CD8-positive, alpha-beta memory T cell (primary cell): ENCODE measurements at regions not wholly inside any gene's neighbourhood (a gene's known extent, or its start where the extent isn't known, plus 50 kb on each side); places are given as distances from the start of the nearest gene placed in this dataset.

Experiments
- CTCF ChIA-PET: fragments of 350-600 bp; sonication (Branson Sonifier 250); formaldehyde crosslinking; loops from one replicate; lab custom pipeline; 2021; ENCODE audit warnings: antibody characterized with exemption; lab: Charles Lee
- POLR2A ChIA-PET: fragments of 350-600 bp; sonication (Branson Sonifier 250); formaldehyde crosslinking; loops from one replicate; lab custom pipeline; 2021; ENCODE audit warnings: antibody characterized with exemption; lab: Charles Lee
- DNase-seq, 5 donors: peaks; one replicate each; pipeline versions ENCODE4 v3.0.0 to v3.0.0-alpha.2; 2020 to 2022; ENCODE audit warnings: mixed read lengths in 1 of 5
- H3K27ac ChIP-seq: one replicate; pipeline ENCODE4 v1.7.0; 2013; ENCODE audit warnings: low read depth, mild to moderate bottlenecking, low read length, moderate library complexity
- H3K27me3 ChIP-seq: 2 replicates; pipeline ENCODE4 v1.7.0; 2013; ENCODE audit warnings: low read length, mild to moderate bottlenecking; ENCODE audit not compliant: insufficient read depth, poor library complexity, severe bottlenecking
- H3K36me3 ChIP-seq: 2 replicates; pipeline ENCODE4 v1.7.0; 2013; ENCODE audit warnings: mild to moderate bottlenecking, low read length, moderate library complexity; ENCODE audit not compliant: insufficient read depth
- H3K4me1 ChIP-seq: 2 replicates; pipeline ENCODE4 v1.7.0; 2013; ENCODE audit warnings: mild to moderate bottlenecking, low read length, moderate library complexity; ENCODE audit not compliant: insufficient read depth
- H3K4me3 ChIP-seq: 2 replicates; pipeline ENCODE4 v1.7.0; 2013; ENCODE audit warnings: mild to moderate bottlenecking, low read length
- H3K9me3 ChIP-seq: 2 replicates; pipeline ENCODE4 v1.7.0; 2013; ENCODE audit warnings: mild to moderate bottlenecking, low read length
- H3K27ac Mint-ChIP-seq, 8 donors: one replicate each; pipeline ENCODE4 v1.8.0; 2020 to 2021; ENCODE audit warnings: mixed read lengths in 8 of 8, mild to moderate bottlenecking in 6 of 8, inconsistent platforms in 3 of 8, moderate library complexity in 3 of 8
- H3K27me3 Mint-ChIP-seq, 2 donors: one replicate each; pipeline ENCODE4 v1.8.0; 2020 to 2021; ENCODE audit warnings: mixed read lengths in 2 of 2, mild to moderate bottlenecking in 1 of 2, moderate library complexity in 1 of 2
- H3K36me3 Mint-ChIP-seq, 3 donors: one replicate each; pipeline ENCODE4 v1.8.0; 2020 to 2021; ENCODE audit warnings: mixed read lengths in 3 of 3, inconsistent platforms in 1 of 3, mild to moderate bottlenecking in 1 of 3
- H3K4me1 Mint-ChIP-seq, 3 donors: one replicate each; pipeline ENCODE4 v1.8.0; 2020 to 2021; ENCODE audit warnings: mixed read lengths in 3 of 3, inconsistent platforms in 1 of 3, mild to moderate bottlenecking in 1 of 3
- H3K4me3 Mint-ChIP-seq, 7 donors: one replicate each; pipeline ENCODE4 v1.8.0; 2020 to 2021; ENCODE audit warnings: mixed read lengths in 7 of 7, mild to moderate bottlenecking in 6 of 7, moderate library complexity in 4 of 7, inconsistent platforms in 2 of 7
- H3K9me3 Mint-ChIP-seq, 5 donors: one replicate each; pipeline ENCODE4 v1.8.0; 2020 to 2022; ENCODE audit warnings: mixed read lengths in 5 of 5, mild to moderate bottlenecking in 3 of 5, moderate library complexity in 2 of 5, inconsistent platforms in 1 of 5

DNA sequence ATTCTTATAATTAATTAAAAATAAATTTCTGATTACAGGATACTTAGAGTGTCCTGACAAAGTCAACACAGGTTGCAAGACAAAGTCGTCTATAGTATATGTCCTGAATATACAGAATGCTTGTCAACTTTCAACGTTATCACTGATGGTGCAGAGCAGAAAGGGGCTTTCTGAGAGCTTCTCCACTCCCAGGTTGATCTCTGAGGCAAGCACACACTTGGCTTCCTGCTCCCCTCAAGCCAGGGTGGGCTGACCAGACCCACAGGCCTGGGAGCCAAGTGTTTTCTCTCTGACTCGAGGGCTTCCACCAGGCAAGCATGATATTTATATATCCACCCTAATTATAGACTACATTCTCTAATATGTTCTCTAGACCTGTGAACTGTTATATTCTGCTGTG is 448.9 kb downstream of the SH2D4B start:
- Histone ChIP-seq H3K4me3 (no peak overlapping the region), H3K36me3 (no peaks in the 10 kb centered on the region), H3K27ac (no peak overlapping the region), H3K27me3 (no peaks in the 10 kb centered on the region), H3K9me3 (no peaks in the 10 kb centered on the region), H3K4me1 (no peaks in the 10 kb centered on the region)
- no peak overlapping the region for H3K27ac Mint-ChIP-seq
- ChIA-PET POLR2A (no interaction called here), CTCF (no interaction called here)
- DNase-seq, result no peak
- H3K36me3 Mint-ChIP-seq, result no peaks in the 10 kb centered on the region
- peaks cover 0 to 8% (median 0%) of the 10 kb centered on the region in 5 donors for H3K9me3 Mint-ChIP-seq
- H3K27me3 Mint-ChIP-seq, result peaks cover 0 to 2% of the 10 kb centered on the region in 2 donors
- no peaks in the 10 kb centered on the region for H3K4me1 Mint-ChIP-seq
- no peak overlapping the region for H3K4me3 Mint-ChIP-seq

DNA sequence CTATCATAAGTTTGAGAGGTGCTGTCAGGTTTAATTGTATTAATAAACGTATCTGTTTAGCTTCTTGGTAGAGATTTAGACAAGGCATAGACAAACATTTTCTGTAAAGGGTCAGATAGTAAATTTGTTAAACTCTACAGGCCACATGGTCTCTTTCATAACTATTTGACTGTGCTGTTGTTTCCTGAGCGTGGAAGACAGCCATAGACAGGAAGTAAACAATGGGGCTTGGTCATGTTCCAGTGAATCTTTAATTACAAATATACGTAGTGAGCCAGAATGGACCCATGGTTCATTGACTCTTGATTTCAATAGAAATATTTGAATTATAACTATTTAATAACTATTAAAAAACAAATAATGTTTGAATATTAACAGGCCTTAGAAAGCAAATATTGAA is 451.1 kb downstream of the SH2D4B start:
- no peaks in the 10 kb centered on the region for H3K4me1 ChIP-seq
- H3K4me3 ChIP-seq, result no peak overlapping the region
- no peak overlapping the region for H3K27ac ChIP-seq
- H3K4me3 Mint-ChIP-seq, result no peak overlapping the region
- no peak overlapping the region for H3K27ac Mint-ChIP-seq
- H3K27me3 ChIP-seq, result no peaks in the 10 kb centered on the region
- no peaks in the 10 kb centered on the region for H3K9me3 ChIP-seq
- CTCF ChIA-PET, result no interaction called here
- POLR2A ChIA-PET, result no interaction called here
- no peaks in the 10 kb centered on the region for H3K4me1 Mint-ChIP-seq
- no peaks in the 10 kb centered on the region for H3K36me3 ChIP-seq
- no peak for DNase-seq
- H3K9me3 Mint-ChIP-seq, result peaks cover 0 to 12% (median 4%) of the 10 kb centered on the region in 5 donors
- H3K36me3 Mint-ChIP-seq, result no peaks in the 10 kb centered on the region
- peaks cover 0 to 2% of the 10 kb centered on the region in 2 donors for H3K27me3 Mint-ChIP-seq

DNA sequence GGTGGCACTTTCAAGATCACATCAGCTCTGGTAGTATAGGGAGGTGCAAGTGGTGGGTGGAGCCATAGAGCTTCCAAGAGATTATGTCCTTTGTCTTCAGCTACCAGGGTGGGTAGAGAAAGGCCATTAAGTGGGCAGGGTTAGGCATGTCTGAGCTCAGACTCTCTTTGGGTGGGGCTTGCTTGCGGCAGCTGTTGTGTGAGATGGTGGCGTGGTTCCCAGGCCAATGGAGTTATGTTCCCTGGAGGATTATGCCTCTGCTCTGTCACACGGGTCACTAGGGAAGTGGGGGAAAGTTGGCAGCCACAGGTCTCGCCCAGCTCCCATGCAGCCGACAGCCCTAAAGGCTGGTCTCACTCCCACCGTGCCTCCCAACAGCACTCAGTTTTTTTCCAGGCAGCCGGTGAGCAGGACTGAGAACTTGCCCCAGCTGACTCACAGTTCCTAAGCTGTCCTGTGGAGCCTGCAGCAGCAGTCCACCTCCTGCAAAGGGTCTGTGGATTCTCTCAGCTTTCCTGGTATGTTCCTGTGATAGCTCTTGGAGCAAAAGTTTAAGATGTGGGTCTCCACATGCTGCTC is 459.0 kb downstream of the SH2D4B start:
- peaks cover 0 to 2% (median 0%) of the 10 kb centered on the region in 3 donors for H3K36me3 Mint-ChIP-seq
- no peaks in the 10 kb centered on the region for H3K36me3 ChIP-seq
- H3K9me3 ChIP-seq, result no peaks in the 10 kb centered on the region
- POLR2A ChIA-PET, result no interaction called here
- H3K4me1 Mint-ChIP-seq, result no peaks in the 10 kb centered on the region
- H3K27me3 Mint-ChIP-seq, result no peaks in the 10 kb centered on the region
- CTCF ChIA-PET, result no interaction called here
- H3K4me3 Mint-ChIP-seq, result no peak overlapping the region
- no peak overlapping the region for H3K27ac Mint-ChIP-seq
- H3K27ac ChIP-seq, result no peak overlapping the region
- H3K27me3 ChIP-seq, result no peaks in the 10 kb centered on the region
- peaks cover 9 to 14% (median 10%) of the 10 kb centered on the region in 5 donors for H3K9me3 Mint-ChIP-seq
- H3K4me3 ChIP-seq, result no peak overlapping the region
- no peak for DNase-seq
- no peaks in the 10 kb centered on the region for H3K4me1 ChIP-seq

DNA sequence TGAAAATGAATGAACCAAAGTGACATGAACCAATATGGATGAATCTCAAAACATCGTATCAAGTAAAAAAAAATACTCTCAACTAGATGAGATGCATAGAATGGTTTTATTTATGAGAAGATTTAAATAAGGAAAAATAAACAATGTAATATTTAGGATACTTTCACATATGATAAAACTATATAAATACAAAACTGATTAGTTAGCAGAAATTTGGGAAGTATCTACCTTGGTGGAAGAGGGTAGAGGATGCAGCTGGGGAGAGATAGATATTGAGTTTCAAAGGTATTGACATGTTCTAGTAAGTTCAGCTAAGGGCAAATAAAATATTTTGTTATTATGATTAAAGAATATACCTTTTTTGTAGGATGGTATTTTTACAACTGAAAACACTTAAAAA is 463.1 kb downstream of the SH2D4B start:
- Mint-ChIP-seq H3K36me3 (peaks cover 0 to 2% (median 0%) of the 10 kb centered on the region in 3 donors), H3K27ac (no peak overlapping the region), H3K9me3 (peaks cover 0 to 8% (median 5%) of the 10 kb centered on the region in 5 donors), H3K27me3 (no peaks in the 10 kb centered on the region), H3K4me3 (no peak overlapping the region), H3K4me1 (no peaks in the 10 kb centered on the region)
- CTCF ChIA-PET, result no interaction called here
- Histone ChIP-seq H3K36me3 (no peaks in the 10 kb centered on the region), H3K27me3 (no peaks in the 10 kb centered on the region), H3K9me3 (no peaks in the 10 kb centered on the region), H3K4me1 (no peaks in the 10 kb centered on the region), H3K27ac (no peak overlapping the region), H3K4me3 (no peak overlapping the region)
- no peak for DNase-seq
- POLR2A ChIA-PET, result no interaction called here

DNA sequence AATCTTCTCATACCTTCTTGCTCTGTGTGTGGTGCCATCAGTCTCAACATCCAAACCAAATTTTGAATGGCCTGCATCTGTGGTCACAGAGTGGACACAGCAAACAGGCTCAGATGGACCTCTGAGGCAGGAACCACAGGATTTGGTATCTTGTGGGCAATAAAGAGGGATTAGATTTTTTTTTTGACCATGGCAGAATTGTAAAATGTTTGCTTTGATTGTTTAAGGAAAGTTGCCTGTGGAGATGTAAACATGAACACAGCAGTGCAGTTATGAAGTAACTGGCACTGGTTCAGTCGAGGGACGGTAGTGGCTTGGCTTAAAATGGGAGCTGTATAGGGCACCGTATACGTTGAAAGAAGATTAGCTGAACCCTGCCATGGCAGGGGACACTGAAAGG is 464.7 kb downstream of the SH2D4B start:
- H3K4me1 ChIP-seq, result no peaks in the 10 kb centered on the region
- Mint-ChIP-seq H3K27ac (no peak overlapping the region), H3K27me3 (no peaks in the 10 kb centered on the region), H3K9me3 (peaks cover 0 to 3% (median 0%) of the 10 kb centered on the region in 5 donors), H3K36me3 (no peaks in the 10 kb centered on the region), H3K4me1 (no peaks in the 10 kb centered on the region), H3K4me3 (no peak overlapping the region)
- H3K27me3 ChIP-seq, result no peaks in the 10 kb centered on the region
- H3K27ac ChIP-seq, result no peak overlapping the region
- no peaks in the 10 kb centered on the region for H3K36me3 ChIP-seq
- no peaks in the 10 kb centered on the region for H3K9me3 ChIP-seq
- ChIA-PET CTCF (no interaction called here), POLR2A (no interaction called here)
- no peak overlapping the region for H3K4me3 ChIP-seq
- DNase-seq, result no peak

DNA sequence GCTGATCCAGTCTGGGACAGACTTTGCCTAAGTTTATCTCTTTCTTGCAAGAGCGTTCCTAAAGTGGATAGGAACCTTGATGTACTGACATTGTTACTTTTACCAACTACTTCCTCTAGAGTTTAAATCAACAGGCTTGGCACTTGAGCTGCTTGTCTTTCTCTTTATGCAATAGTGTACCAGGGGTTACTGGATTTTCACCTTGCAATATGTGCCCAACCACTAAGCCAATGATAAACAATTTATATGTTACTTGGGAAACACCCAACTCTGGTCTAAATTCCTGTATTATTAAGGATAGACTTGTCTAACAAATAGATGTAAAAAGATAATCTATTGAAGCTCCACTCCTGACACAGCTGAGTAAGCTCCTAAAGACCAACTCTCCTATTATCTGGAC is 470.2 kb downstream of the SH2D4B start:
- H3K36me3 ChIP-seq, result no peaks in the 10 kb centered on the region
- no peak overlapping the region for H3K4me3 ChIP-seq
- POLR2A ChIA-PET, result no interaction called here
- no peak for DNase-seq
- Mint-ChIP-seq H3K27me3 (no peaks in the 10 kb centered on the region), H3K27ac (no peak overlapping the region), H3K36me3 (no peaks in the 10 kb centered on the region), H3K9me3 (peaks cover 0 to 3% (median 0%) of the 10 kb centered on the region in 5 donors), H3K4me3 (no peak overlapping the region), H3K4me1 (no peaks in the 10 kb centered on the region)
- H3K4me1 ChIP-seq, result no peaks in the 10 kb centered on the region
- no peaks in the 10 kb centered on the region for H3K9me3 ChIP-seq
- no peak overlapping the region for H3K27ac ChIP-seq
- H3K27me3 ChIP-seq, result no peaks in the 10 kb centered on the region
- CTCF ChIA-PET, result no interaction called here

DNA sequence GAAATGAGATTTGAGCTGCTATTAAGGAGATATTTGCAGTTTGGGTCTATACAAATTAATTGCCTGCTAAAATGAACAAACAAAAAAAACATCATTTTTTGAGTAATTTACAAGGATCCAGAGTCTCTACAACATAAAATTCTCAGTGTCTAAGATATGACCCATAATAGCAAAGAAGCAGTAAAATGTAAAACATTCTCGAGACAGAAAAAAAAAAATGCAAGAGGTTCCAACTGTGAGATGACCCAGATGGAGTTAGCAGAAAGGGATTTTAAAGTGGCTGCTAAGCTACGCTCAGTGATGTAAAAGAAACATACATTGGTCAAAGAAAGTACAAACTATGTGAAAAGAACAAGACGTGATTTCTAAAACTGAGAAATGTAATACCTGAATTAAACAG is 471.0 kb downstream of the SH2D4B start:
- Histone ChIP-seq H3K27ac (no peak overlapping the region), H3K36me3 (no peaks in the 10 kb centered on the region), H3K4me3 (no peak overlapping the region), H3K27me3 (no peaks in the 10 kb centered on the region), H3K9me3 (no peaks in the 10 kb centered on the region), H3K4me1 (no peaks in the 10 kb centered on the region)
- no peak overlapping the region for H3K27ac Mint-ChIP-seq
- no peak overlapping the region for H3K4me3 Mint-ChIP-seq
- peaks cover 0 to 3% (median 0%) of the 10 kb centered on the region in 5 donors for H3K9me3 Mint-ChIP-seq
- CTCF ChIA-PET, result no interaction called here
- no peaks in the 10 kb centered on the region for H3K4me1 Mint-ChIP-seq
- H3K36me3 Mint-ChIP-seq, result no peaks in the 10 kb centered on the region
- POLR2A ChIA-PET, result no interaction called here
- H3K27me3 Mint-ChIP-seq, result no peaks in the 10 kb centered on the region
- no peak for DNase-seq

DNA sequence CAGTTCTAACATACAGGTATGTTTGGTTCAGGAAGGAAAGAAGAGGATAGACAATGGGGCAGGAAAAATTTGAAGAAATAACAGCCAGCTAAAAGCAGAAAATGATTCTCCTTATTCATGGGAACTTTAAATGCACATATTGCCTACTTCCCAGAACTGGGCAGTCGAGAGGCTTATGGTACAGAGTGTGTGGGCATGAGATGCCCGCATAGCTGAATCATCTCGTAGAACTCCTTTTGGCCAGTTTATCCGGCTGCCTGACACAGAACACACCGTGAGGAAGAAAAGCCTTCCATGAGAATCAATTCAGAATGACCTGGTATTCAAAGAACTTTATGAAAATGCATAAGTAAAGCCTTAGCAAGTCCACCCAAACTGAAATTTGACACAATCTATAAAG is 471.6 kb downstream of the SH2D4B start:
- Mint-ChIP-seq H3K27me3 (no peaks in the 10 kb centered on the region), H3K4me1 (no peaks in the 10 kb centered on the region), H3K9me3 (peaks cover 0 to 2% (median 0%) of the 10 kb centered on the region in 5 donors), H3K27ac (no peak overlapping the region), H3K4me3 (no peak overlapping the region), H3K36me3 (no peaks in the 10 kb centered on the region)
- ChIA-PET CTCF (no interaction called here), POLR2A (no interaction called here)
- no peaks in the 10 kb centered on the region for H3K9me3 ChIP-seq
- no peaks in the 10 kb centered on the region for H3K27me3 ChIP-seq
- DNase-seq, result no peak
- no peaks in the 10 kb centered on the region for H3K4me1 ChIP-seq
- H3K27ac ChIP-seq, result no peak overlapping the region
- no peak overlapping the region for H3K4me3 ChIP-seq
- H3K36me3 ChIP-seq, result no peaks in the 10 kb centered on the region

DNA sequence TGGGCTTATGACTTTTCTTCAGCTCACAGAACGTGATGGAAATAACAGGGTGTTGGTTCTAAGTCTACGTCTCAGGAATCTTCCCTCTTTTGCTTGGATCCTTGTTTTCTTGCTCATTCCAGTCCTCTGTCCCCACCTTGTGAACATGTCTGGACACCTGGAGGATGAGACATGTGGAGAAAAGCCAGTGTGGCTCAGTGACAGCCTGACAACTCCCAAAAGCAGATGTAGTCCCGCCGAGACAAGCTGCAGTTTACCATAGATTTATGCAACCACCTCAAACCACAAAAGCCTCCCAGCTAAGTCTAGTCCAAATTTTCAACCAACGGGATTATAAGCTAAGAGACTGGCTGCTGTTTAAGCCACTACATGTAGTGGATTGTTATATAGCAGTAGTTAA is 476.1 kb downstream of the SH2D4B start:
- Mint-ChIP-seq H3K27ac (no peak overlapping the region), H3K36me3 (no peaks in the 10 kb centered on the region), H3K9me3 (no peaks in the 10 kb centered on the region), H3K4me3 (no peak overlapping the region), H3K27me3 (no peaks in the 10 kb centered on the region), H3K4me1 (no peaks in the 10 kb centered on the region)
- Histone ChIP-seq H3K27me3 (no peaks in the 10 kb centered on the region), H3K4me3 (no peak overlapping the region), H3K4me1 (no peaks in the 10 kb centered on the region), H3K27ac (no peak overlapping the region), H3K36me3 (no peaks in the 10 kb centered on the region), H3K9me3 (no peaks in the 10 kb centered on the region)
- POLR2A ChIA-PET, result no interaction called here
- no peak for DNase-seq
- CTCF ChIA-PET, result no interaction called here
